Activated T-cell treated with anti-CD3 and anti-CD28 coated beads, Interleukin-2, amount 50 U/mL, for 48 hours (primary cell): ENCODE measurements at regions not wholly inside any gene's neighbourhood (a gene's known extent, or its start where the extent isn't known, plus 50 kb on each side); places are given as distances from the start of the nearest gene placed in this dataset.

Experiments used
- DNase-seq, 2 experiments: peaks; one replicate each; pipeline ENCODE4 v3.0.0-alpha.2; 2020

GRCh38 chr2:120520454-120520853 lies 174.5 kb downstream of the INHBB start:
- DNase-seq: no peak

GRCh38 chr2:120520929-120521912 lies 175.3 kb downstream of the INHBB start:
- peak; percentile 59 to 60 for DNase-seq

DNA sequence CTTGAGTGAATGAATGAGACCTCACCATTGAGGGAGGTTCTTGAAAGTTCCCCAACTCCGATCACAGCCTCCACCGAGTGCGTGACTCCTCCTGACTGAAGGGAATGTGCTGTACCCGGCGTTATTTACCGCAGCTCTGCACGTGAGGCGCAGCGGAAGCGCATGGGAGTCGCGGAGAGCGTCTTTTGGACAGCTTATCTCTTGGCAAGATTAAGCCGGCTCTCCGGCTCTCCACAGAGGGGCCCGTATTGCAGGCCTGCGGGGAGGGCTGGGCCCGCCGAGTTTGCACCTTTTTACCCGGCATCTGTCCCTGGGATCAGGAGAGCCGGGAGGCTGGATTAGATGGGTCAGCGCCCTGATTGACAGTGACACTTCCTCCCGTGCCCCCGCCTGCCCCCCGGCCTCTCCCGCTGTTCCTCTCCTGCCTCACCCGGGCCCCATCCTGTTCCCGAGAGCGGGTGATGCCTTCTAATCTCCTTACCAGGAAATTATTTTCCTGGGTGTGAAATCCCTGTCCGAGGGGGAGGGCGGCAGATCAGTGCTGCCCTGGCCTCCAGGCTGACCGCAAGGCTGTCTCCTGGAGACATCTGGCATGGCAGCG lies 176.3 kb downstream of the INHBB start:
- no peak for DNase-seq

- DNase-seq: no peak
Measured at GRCh38 chr2:120523766-120524165, 177.8 kb downstream of the INHBB start.

GRCh38 chr2:120524174-120524573 lies 178.2 kb downstream of the INHBB start:
- no peak for DNase-seq

- DNase-seq: no peak
Measured at GRCh38 chr2:120525056-120526046, 179.4 kb downstream of the INHBB start.

GRCh38 chr2:120526047-120526562 lies 180.2 kb downstream of the INHBB start:
- no peak for DNase-seq

DNA sequence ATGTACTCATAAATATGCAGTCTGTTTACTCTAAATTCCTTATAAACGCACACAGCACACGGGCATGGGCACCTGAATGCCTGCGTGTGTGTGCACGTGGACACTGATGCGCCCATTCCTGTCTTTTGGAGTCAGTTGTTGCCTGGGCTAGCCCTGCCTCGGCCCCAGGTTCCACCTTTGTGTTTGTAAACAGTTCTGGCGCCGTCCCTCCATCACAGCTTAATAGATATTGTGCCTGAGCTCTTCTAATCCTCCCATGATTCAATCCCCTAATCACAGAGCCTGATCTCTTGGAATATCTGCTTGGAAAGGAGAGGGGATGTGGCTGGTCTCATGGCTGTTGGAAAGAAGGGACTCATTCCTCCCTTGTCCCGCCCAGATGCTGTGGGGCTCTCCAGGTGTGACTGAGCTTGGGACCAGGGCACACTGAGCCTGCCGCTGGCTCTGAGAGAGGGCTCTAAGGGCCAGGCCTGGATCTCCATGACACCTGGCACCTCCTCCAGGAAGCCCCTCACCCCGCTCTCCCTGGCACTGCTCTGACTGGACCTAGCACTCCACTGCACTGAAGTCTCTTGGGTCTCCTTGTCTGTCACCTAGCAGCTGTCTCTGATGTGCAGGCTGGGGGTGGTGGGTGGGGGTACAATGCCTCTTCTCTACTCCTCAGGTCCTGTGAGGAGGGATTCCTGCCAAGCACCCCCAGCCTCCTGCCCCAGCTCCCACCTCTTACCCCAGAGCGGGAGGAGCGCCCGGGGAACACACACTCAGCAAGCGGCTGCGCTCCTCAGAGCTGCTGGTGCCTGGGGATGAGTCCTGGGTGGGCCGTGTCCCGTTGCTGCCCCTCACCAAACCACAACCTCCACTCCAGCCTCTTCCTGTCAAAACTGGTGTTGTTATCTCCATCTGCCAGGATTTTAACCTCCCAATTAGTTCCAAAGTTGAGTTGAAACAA lies 181.3 kb downstream of the INHBB start:
- no peak for DNase-seq

- no peak for DNase-seq
Measured at GRCh38 chr2:120528051-120528692, 182.2 kb downstream of the INHBB start.

GRCh38 chr2:120528693-120529076 lies 182.7 kb downstream of the INHBB start:
- DNase-seq: no peak

GRCh38 chr2:120530781-120531180 lies 184.8 kb downstream of the INHBB start:
- DNase-seq: no peak

DNA sequence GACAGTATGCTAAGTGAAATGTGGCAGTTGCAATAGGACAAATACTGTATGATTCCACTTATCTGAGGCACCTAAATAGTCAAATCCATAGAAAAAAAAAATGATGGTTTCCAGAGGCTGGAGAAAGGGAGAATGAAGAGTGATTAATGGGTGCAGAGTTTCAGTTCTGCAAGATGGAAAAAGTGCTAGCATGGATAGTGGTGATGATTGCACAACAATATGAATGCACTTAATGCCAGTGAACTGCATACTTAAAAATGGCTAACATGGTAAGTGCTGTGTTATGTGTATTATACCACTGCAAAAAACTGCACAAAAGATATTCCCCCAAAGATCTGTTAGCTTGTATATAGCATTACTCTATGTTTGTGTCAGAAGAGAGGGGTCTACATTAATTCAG lies 185.4 kb downstream of the INHBB start:
- no peak for DNase-seq

DNA sequence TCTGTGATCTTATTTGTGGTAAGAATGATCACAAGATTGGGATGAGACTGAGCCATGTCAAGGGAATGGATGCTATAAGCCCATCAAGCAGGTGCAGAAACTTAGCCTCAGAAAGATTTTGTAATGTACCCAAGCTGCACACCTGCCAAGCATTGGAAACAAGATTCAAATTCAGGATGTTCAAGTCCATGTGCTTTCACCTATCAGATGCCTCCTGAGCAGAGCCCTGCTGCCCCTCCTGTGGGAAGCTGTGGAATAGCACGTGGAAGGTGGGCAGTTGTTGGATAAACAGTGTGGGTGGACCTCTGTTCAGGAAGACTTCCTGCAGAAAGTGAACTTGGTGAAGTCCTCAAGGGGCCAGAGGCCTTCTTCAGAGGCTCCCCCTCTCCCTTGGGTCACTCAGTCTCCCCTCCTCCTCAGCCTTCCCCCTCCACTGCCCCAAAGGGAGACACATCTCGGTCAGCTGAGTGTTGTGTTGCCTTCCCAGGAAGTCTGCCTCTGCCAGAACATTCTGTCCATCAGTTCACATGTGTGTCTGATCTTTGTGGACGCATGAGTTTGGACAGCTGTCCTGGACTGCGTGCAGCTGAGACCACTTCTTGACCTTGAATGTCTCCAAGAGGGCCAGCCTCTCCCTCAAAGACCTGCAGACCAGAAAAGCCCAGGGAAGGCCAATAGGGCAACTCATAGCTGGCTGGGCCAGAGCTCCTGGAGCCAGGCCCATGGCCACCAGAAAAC lies 186.1 kb downstream of the INHBB start:
- no peak for DNase-seq

GRCh38 chr2:120533625-120534024 lies 187.7 kb downstream of the INHBB start:
- DNase-seq: no peak

DNA sequence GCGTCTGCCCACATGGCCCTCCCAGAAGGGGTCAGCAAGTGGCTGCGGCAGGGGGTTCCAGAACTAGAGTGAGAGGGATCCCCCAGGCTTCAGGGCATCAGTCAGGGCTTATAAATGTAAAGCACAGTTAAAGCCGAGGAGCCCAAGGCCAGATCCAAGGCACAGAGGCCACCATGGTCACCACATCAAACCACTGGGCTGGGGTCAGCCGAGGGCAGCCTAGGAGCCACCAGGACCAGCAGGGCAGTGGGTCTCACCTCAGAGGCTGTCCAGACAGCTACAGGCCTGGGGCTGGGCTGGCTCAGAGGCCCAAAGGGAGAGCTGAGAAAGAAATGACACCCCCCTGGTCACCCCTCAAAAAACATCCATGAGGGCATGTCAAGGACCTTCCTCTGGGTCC lies 188.5 kb downstream of the INHBB start:
- DNase-seq: no peak

GRCh38 chr2:120535081-120535480 lies 189.1 kb downstream of the INHBB start:
- no peak for DNase-seq

GRCh38 chr2:120536141-120536540 lies 190.2 kb downstream of the INHBB start:
- DNase-seq: no peak

- no peak for DNase-seq
Measured at GRCh38 chr2:120538691-120539423, 192.9 kb downstream of the INHBB start.

- DNase-seq: no peak
Measured at GRCh38 chr2:120539424-120539936, 193.5 kb downstream of the INHBB start.
